HFF-Myc (cell line): ENCODE measurements at regions not wholly inside any gene's neighbourhood (a gene's known extent, or its start where the extent isn't known, plus 50 kb on each side); places are given as distances from the start of the nearest gene placed in this dataset.

Experiments used
- DNase-seq: peaks from one replicate; pipeline ENCODE4 v3.0.0-alpha.2; 2011; ENCODE audit warnings: low read depth; ENCODE audit errors: extremely low read depth
- H3K4me3 ChIP-seq: replicated peaks from 2 replicates; pipeline ENCODE4 v1.5.1; 2011; ENCODE audit warnings: low read depth, mild to moderate bottlenecking, control low read depth, low read length
- TF ChIP-seq, protein P1 (sequence below): IDR thresholded peaks from 2 replicates; pipeline ENCODE4 v1.5.1; 2012; ENCODE audit warnings: mild to moderate bottlenecking, low read depth, low read length, control low read depth; ENCODE audit errors: missing control alignments

DNA sequence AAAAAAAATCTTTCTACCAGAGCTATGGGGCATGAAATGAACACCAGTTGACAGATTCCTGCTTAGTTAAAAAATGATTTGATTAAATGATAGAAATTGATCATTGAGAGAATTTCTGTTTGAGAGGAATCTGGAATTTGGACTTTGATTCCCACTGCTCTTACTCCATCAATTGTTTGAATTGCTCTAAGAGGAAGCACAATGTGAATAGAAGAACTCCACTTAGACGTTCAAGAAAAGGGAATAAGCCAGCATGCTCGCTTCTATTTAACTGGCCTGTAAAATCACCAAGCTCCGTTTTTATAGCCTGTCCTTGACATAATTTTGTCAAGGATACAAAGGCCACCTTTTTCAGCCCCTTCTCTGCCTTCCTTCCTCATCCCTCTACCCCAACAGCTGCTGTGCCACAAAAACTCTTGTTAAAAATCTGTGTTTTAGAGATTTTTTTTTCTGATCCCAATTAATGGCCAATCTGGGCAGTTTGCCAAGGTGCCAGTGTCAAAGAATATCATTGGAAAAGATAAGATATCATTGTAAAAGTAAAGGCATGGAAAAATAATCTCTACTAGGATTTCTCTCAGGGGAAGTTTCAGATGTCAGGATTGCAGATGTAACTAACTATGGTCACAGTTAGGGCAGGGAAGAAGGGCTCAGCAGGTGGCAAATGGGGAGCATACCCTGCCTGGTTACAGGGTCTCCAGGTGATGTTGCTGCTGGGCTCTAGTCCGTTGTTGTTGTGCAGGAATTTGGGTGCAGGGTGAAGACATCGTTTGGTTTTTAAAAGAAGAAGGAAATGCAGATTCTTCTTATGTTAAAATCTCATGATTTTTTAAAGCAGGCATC, 301.8 kb upstream of the PDZRN3 start:
- no peak for DNase-seq
- TF ChIP-seq, protein P1, sequence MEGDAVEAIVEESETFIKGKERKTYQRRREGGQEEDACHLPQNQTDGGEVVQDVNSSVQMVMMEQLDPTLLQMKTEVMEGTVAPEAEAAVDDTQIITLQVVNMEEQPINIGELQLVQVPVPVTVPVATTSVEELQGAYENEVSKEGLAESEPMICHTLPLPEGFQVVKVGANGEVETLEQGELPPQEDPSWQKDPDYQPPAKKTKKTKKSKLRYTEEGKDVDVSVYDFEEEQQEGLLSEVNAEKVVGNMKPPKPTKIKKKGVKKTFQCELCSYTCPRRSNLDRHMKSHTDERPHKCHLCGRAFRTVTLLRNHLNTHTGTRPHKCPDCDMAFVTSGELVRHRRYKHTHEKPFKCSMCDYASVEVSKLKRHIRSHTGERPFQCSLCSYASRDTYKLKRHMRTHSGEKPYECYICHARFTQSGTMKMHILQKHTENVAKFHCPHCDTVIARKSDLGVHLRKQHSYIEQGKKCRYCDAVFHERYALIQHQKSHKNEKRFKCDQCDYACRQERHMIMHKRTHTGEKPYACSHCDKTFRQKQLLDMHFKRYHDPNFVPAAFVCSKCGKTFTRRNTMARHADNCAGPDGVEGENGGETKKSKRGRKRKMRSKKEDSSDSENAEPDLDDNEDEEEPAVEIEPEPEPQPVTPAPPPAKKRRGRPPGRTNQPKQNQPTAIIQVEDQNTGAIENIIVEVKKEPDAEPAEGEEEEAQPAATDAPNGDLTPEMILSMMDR = no peak
- no peak overlapping the region for H3K4me3 ChIP-seq

DNA sequence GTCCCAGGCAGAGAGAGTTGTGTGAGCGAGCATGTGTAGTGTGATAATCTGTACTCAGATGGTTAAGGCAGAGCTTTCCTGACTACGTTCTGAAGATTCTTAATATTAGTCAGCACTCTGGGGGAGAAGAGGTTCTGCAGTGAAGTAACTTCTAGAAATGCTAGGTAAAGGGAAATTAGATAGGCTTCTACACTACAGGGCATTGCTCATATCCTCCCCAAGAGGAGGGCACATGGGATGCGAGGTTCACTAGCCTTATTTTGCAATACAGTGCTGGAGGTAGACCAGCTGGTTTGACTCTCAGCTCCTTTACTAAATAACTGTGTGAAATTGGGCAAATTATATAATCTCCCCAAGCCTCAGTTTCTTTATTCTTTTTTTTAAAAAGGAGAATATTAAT, 300.3 kb upstream of the PDZRN3 start:
- TF ChIP-seq, protein P1 = no peak
- H3K4me3 ChIP-seq = no peak overlapping the region
- DNase-seq = no peak

DNA sequence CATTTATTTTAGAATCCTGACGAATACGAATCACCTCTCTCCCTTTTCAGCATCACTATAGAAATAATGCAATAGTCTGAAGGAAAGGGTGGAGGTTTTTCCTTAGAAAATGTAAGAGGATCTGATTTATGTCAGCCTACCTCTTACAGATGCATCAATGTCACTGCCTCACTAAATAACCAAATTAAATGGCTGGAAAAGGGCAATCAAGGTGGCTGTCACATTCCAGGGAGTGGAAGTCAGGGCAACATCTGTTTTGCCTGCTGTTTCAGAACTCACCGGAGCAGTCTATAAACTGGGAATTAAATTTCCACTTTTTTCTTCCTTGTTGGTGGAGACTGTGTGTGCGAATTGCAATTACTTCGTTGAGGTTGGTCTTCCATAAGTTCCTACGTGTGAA, 299.3 kb upstream of the PDZRN3 start:
- TF ChIP-seq, protein P1 = no peak
- H3K4me3 ChIP-seq = no peak overlapping the region
- DNase-seq = no peak

DNA sequence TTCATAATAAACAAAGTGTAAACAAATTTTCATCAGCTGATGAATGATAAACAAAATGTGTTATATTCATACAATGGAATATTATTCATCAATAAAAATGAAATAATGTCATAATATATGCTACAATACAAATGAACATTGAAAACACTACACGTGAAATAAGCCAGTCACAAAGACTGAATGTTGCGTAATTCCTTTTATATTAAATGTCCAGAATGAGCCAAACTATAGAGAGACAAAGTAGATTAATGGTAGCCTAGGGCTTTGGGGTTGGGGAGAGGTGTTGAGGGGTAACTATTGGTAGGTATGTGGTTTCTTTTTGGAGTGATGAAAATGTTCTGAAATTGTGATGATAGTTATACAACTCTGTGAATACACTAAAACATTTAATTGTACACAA, 292.9 kb upstream of the PDZRN3 start:
- TF ChIP-seq, protein P1 = no peak
- no peak for DNase-seq
- H3K4me3 ChIP-seq = no peak overlapping the region

DNA sequence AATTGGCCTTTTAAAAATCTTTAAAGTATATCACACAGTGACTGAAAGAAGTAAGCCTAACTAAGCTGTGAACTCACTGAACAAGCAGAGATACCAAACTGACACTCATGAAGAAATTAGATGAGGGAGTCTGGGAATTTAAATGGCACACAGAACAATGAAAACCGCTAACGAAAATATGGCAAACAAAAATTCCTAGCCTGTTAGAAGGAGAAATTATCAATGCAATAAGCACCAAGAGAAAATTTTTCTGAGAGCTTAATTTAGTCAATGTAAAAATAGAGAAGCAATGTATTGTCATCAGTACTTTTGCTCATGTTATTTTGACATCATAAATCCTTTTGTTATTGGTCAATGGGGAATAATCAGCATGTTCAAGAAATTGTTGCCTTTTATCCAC, 291.1 kb upstream of the PDZRN3 start:
- TF ChIP-seq, protein P1 = no peak
- DNase-seq = no peak
- H3K4me3 ChIP-seq = no peak overlapping the region

DNA sequence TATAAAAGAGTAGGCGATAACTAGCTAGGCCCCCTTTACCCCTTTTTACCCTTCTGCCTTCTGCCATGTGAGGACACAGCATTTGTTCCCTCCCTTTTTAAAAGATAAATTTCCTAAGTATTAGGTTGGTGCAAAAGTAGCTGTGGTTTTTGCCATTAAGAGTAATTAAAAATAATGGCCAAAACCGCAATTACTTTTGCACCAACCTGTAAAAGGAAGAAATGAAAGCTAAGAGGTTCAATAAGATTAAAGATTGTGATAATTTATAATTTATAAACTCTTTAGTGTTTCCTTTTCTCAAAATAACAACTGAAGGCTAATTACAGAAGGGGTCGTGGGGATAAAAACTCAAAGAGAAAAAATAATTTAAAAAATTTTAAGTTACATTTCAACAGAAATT, 283.5 kb upstream of the PDZRN3 start:
- H3K4me3 ChIP-seq = no peak overlapping the region
- TF ChIP-seq, protein P1 = no peak
- no peak for DNase-seq
